ENCODE measurements at regions not wholly inside any gene's neighbourhood (a gene's known extent, or its start where the extent isn't known, plus 50 kb on each side); places are given as distances from the start of the nearest gene placed in this dataset.

DNA sequence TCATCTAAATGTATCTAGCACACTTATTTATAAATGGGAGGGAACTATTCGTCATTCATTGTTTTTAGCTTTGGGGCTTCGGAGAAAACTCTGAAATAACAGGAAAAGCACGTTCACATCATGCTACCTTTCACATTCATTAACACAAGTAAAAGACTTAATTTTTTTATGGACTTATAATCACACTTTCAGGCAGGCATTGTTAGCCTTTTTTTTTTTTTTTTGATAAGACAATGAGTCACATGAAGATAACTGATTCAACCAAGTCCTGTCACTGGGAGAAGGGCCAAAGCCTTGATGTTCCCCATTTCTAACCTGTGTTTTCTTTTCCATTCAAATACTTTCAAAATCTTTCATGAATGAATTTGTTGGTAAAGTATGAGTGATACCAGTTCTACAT, 631.3 kb upstream of the CA10 start:
- no peak for TF ChIP-seq POLR2A (IDR thresholded peaks at IDR 0.05)
- TF ChIP-seq, protein P1, sequence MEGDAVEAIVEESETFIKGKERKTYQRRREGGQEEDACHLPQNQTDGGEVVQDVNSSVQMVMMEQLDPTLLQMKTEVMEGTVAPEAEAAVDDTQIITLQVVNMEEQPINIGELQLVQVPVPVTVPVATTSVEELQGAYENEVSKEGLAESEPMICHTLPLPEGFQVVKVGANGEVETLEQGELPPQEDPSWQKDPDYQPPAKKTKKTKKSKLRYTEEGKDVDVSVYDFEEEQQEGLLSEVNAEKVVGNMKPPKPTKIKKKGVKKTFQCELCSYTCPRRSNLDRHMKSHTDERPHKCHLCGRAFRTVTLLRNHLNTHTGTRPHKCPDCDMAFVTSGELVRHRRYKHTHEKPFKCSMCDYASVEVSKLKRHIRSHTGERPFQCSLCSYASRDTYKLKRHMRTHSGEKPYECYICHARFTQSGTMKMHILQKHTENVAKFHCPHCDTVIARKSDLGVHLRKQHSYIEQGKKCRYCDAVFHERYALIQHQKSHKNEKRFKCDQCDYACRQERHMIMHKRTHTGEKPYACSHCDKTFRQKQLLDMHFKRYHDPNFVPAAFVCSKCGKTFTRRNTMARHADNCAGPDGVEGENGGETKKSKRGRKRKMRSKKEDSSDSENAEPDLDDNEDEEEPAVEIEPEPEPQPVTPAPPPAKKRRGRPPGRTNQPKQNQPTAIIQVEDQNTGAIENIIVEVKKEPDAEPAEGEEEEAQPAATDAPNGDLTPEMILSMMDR (IDR thresholded peaks at IDR 0.05): no peak

All from thyroid gland (tissue), 4 donors.